ENCODE measurements at regions not wholly inside any gene's neighbourhood (a gene's known extent, or its start where the extent isn't known, plus 50 kb on each side); places are given as distances from the start of the nearest gene placed in this dataset.

GRCh38 chr6:160917572-160917971 lies 74.0 kb upstream of the MAP3K4 start:
- no peaks in the 10 kb centered on the region for H3K36me3 Mint-ChIP-seq
- no peak for TF ChIP-seq CTCF (IDR thresholded peaks at IDR 0.05)
- Histone ChIP-seq H3K36me3 (ENCODE audit: control insufficient read depth, insufficient read depth, low read length) (no peaks in the 10 kb centered on the region), H3K27me3 (ENCODE audit: control insufficient read depth, insufficient read depth, low read length) (no peaks in the 10 kb centered on the region), H3K27ac (ENCODE audit: low read length) (no peak overlapping the region), H3K4me1 (ENCODE audit: control insufficient read depth, insufficient read depth, low read length) (no peaks in the 10 kb centered on the region), H3K4me3 (ENCODE audit: low read length) (no peak overlapping the region), H3K9me3 (ENCODE audit: control insufficient read depth, insufficient read depth, low read length) (no peaks in the 10 kb centered on the region)
- ATAC-seq: no peak
- 95% methylated on average over 2 of the region's 3 CpGs for WGBS (ENCODE audit: insufficient coverage)
- no peaks in the 10 kb centered on the region for H3K9me3 Mint-ChIP-seq
- DNase-seq: no peak
- no peak overlapping the region for H3K4me3 Mint-ChIP-seq
- intact Hi-C loops (cut with micrococcal nuclease): no loop called here
- no peaks in the 10 kb centered on the region for H3K4me1 Mint-ChIP-seq
- no peak overlapping the region for H3K27ac Mint-ChIP-seq
- peaks cover 9 to 12% of the 10 kb centered on the region in 2 donors for H3K27me3 Mint-ChIP-seq (ENCODE audit: low read depth in 2 of 2)

DNA sequence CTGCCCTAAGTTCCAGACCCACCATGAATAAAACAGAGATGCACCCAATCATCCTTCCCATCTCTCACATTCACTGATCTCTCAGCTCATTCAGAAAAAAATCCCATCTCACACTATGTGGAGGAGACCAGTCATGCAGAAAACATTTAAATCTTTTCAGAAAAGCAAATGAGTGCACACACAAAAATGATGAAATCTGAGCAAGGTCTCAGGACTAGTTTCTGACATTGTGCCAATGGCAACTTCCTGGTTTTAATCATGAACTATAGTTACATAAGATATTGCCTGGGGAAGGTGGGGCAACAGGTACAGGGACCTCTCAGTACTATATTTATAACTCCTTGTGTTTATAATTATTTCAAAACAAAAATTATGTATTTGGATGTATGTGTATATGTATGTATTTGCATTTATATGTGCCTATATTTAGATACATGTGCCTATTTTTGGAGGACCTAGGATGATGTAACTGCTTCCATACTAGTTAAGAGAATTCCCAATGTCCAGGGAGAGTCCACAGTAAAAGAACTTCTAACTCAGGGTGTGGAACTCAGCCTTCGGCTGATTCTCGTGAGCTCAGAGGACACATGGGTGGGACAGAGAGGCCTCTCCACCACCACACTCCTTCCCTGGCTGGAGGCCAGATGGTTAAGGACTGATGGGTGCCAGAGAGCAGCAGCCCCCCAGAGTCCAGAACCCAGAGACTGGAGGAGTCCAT lies 71.7 kb upstream of the MAP3K4 start:
- peaks cover 6 to 9% of the 10 kb centered on the region in 2 donors for H3K27me3 Mint-ChIP-seq (ENCODE audit: low read depth in 2 of 2)
- intact Hi-C loops (cut with micrococcal nuclease): no loop called here
- H3K4me1 Mint-ChIP-seq: no peaks in the 10 kb centered on the region
- Histone ChIP-seq H3K27me3 (ENCODE audit: control insufficient read depth, insufficient read depth, low read length) (no peaks in the 10 kb centered on the region), H3K27ac (ENCODE audit: low read length) (no peak overlapping the region), H3K4me3 (ENCODE audit: low read length) (no peak overlapping the region), H3K9me3 (ENCODE audit: control insufficient read depth, insufficient read depth, low read length) (no peaks in the 10 kb centered on the region), H3K36me3 (ENCODE audit: control insufficient read depth, insufficient read depth, low read length) (no peaks in the 10 kb centered on the region), H3K4me1 (ENCODE audit: control insufficient read depth, insufficient read depth, low read length) (no peaks in the 10 kb centered on the region)
- TF ChIP-seq CTCF (IDR thresholded peaks at IDR 0.05): no peak
- H3K36me3 Mint-ChIP-seq: no peaks in the 10 kb centered on the region
- no peak for ATAC-seq
- 94% methylated on average over 2 of the region's 2 CpGs for WGBS (ENCODE audit: insufficient coverage)
- no peaks in the 10 kb centered on the region for H3K9me3 Mint-ChIP-seq
- no peak overlapping the region for H3K27ac Mint-ChIP-seq
- H3K4me3 Mint-ChIP-seq: no peak overlapping the region
- no peak for DNase-seq

DNA sequence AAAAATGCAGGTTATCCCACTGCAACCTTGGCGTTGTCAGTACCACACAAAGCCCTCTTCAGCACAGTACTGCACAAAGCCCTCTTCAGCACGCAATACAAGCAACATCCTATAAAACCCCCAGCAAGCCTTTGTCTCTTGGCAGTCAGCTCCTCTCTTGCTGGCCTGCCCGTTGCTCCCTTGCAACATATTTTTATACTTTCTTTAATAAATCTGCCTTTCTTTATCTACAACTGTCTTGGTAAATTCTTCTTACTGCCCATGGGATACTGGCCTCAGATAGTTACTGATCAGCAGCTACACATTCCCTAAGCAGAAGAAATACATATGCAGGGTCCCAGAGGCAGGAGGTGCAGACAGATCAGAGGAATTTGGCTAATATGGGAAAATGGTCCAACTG lies 70.5 kb upstream of the MAP3K4 start:
- Histone ChIP-seq H3K27ac (ENCODE audit: low read length) (no peak overlapping the region), H3K4me1 (ENCODE audit: control insufficient read depth, insufficient read depth, low read length) (no peaks in the 10 kb centered on the region), H3K4me3 (ENCODE audit: low read length) (no peak overlapping the region), H3K36me3 (ENCODE audit: control insufficient read depth, insufficient read depth, low read length) (no peaks in the 10 kb centered on the region), H3K27me3 (ENCODE audit: control insufficient read depth, insufficient read depth, low read length) (no peaks in the 10 kb centered on the region), H3K9me3 (ENCODE audit: control insufficient read depth, insufficient read depth, low read length) (no peaks in the 10 kb centered on the region)
- DNase-seq (no peak), ATAC-seq (no peak)
- no peak overlapping the region for H3K4me3 Mint-ChIP-seq
- intact Hi-C loops (cut with micrococcal nuclease): no loop called here
- no peak for TF ChIP-seq CTCF (IDR thresholded peaks at IDR 0.05)
- no peaks in the 10 kb centered on the region for H3K9me3 Mint-ChIP-seq
- H3K27me3 Mint-ChIP-seq (ENCODE audit: low read depth in 2 of 2): peaks cover 13 to 14% of the 10 kb centered on the region in 2 donors
- H3K4me1 Mint-ChIP-seq: no peaks in the 10 kb centered on the region
- WGBS (ENCODE audit: insufficient coverage): 88% methylated on average over 3 of the region's 3 CpGs
- H3K27ac Mint-ChIP-seq: no peak overlapping the region
- no peaks in the 10 kb centered on the region for H3K36me3 Mint-ChIP-seq
